ENCODE measurements at regions not wholly inside any gene's neighbourhood (a gene's known extent, or its start where the extent isn't known, plus 50 kb on each side); places are given as distances from the start of the nearest gene placed in this dataset.

- TF ChIP-seq CTCF (IDR thresholded peaks at IDR 0.05) (no peak), EZH2phosphoT487 (IDR thresholded peaks at IDR 0.05) (no peak), EZH2 (IDR thresholded peaks at IDR 0.05) (no peak)
Measured at GRCh38 chr4:20641976-20642375, 58.3 kb upstream of the PACRGL start.
